Body of pancreas (tissue), 4 donors: ENCODE measurements at regions not wholly inside any gene's neighbourhood (a gene's known extent, or its start where the extent isn't known, plus 50 kb on each side); places are given as distances from the start of the nearest gene placed in this dataset.

Experiments used
- POLR2A ChIP-seq, 3 donors: fragments of 450-650 bp; IDR thresholded peaks; one replicate each; pipeline ENCODE4 v1.6.1; 2016; ENCODE audit warnings: antibody characterized with exemption in 3 of 3, mild to moderate bottlenecking in 2 of 3
- TF ChIP-seq, protein P1 (sequence below), 7 experiments: fragments of 450-650 bp in 4 of 7; fragments of 200-600 bp in 3 of 7; sonication (generic) in 3 of 7; IDR thresholded peaks; one replicate each; pipeline ENCODE4 v1.5.1; 2016 to 2019; ENCODE audit warnings: antibody characterized with exemption in 7 of 7

- TF ChIP-seq, protein P1, sequence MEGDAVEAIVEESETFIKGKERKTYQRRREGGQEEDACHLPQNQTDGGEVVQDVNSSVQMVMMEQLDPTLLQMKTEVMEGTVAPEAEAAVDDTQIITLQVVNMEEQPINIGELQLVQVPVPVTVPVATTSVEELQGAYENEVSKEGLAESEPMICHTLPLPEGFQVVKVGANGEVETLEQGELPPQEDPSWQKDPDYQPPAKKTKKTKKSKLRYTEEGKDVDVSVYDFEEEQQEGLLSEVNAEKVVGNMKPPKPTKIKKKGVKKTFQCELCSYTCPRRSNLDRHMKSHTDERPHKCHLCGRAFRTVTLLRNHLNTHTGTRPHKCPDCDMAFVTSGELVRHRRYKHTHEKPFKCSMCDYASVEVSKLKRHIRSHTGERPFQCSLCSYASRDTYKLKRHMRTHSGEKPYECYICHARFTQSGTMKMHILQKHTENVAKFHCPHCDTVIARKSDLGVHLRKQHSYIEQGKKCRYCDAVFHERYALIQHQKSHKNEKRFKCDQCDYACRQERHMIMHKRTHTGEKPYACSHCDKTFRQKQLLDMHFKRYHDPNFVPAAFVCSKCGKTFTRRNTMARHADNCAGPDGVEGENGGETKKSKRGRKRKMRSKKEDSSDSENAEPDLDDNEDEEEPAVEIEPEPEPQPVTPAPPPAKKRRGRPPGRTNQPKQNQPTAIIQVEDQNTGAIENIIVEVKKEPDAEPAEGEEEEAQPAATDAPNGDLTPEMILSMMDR (IDR thresholded peaks at IDR 0.05) = no peak
- TF ChIP-seq POLR2A (IDR thresholded peaks at IDR 0.05) = no peak
These were observed 1847.5 kb upstream of the IGFBP7 start for GRCh38 chr4:58957711-58958110.
